ENCODE measurements at regions not wholly inside any gene's neighbourhood (a gene's known extent, or its start where the extent isn't known, plus 50 kb on each side); places are given as distances from the start of the nearest gene placed in this dataset.
A peak's percentile ranks its signal among the peaks of the same experiment; 100 is the strongest.

DNA sequence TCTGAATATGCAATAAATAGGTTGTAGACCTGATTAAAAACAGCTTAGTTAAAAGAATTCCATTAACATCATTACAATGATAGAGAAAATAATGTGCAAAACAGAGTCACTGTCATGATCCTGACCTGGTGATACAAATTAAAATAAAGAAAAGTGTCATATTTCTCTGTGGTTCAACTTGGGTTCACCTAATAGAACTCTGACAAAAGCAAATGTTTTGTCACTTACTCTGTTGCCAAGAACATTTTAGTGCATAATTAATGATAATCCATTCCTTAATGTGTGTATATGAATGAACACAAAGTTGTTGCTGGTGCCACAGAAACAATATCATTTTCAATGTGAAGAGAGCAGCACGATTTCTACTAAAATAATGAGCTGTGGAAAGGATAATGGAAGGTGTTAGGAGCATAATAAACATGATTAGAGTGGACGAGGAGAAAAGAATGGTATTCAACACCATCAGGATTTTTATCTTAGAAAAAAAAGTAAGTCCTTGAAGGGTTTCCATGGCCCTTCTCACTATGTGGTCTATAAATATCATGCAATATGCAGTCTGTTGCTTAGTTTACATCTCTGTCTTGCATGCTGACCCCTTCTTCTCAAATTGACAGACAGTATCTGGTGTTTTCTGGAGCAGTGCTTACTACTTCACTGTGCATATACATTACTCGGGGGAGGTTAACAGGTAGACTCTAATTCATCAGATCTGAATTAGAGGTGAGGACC is 656.6 kb upstream of the MMS22L start:
- H3K4me3 Mint-ChIP-seq (ENCODE audit: unreplicated experiment): no peak overlapping the region
- Histone ChIP-seq H3K4me2 (ENCODE audit: low read length) (no peak overlapping the region), H3K27ac (ENCODE audit: low read depth, low read length) (no peak overlapping the region), H3K4me1 (ENCODE audit: insufficient read depth, low read length) (no peaks in the 10 kb centered on the region), H3K9me3 (ENCODE audit: insufficient read depth, low read depth, low read length) (no peaks in the 10 kb centered on the region), H4K20me1 (ENCODE audit: insufficient read depth, low read length) (no peaks in the 10 kb centered on the region), H3K36me3 (ENCODE audit: insufficient read depth, low read length) (no peaks in the 10 kb centered on the region), H3K9ac (ENCODE audit: low read length) (no peak overlapping the region), H3K4me3 (ENCODE audit: insufficient read depth, low read depth, low read length) (no peak overlapping the region), H3K27me3 (ENCODE audit: insufficient read depth, low read length) (no peaks in the 10 kb centered on the region), H2AFZ (ENCODE audit: low read depth, low read length) (no peak overlapping the region), H3K79me2 (ENCODE audit: insufficient read depth, low read length) (no peaks in the 10 kb centered on the region)
- H3K4me1 Mint-ChIP-seq (ENCODE audit: low read depth, unreplicated experiment): no peaks in the 10 kb centered on the region
- DNase-seq (ENCODE audit: low read depth) (no peak), FAIRE-seq (no peak)
- H3K36me3 Mint-ChIP-seq (ENCODE audit: low read depth, unreplicated experiment): no peaks in the 10 kb centered on the region
- TF ChIP-seq, protein P1, sequence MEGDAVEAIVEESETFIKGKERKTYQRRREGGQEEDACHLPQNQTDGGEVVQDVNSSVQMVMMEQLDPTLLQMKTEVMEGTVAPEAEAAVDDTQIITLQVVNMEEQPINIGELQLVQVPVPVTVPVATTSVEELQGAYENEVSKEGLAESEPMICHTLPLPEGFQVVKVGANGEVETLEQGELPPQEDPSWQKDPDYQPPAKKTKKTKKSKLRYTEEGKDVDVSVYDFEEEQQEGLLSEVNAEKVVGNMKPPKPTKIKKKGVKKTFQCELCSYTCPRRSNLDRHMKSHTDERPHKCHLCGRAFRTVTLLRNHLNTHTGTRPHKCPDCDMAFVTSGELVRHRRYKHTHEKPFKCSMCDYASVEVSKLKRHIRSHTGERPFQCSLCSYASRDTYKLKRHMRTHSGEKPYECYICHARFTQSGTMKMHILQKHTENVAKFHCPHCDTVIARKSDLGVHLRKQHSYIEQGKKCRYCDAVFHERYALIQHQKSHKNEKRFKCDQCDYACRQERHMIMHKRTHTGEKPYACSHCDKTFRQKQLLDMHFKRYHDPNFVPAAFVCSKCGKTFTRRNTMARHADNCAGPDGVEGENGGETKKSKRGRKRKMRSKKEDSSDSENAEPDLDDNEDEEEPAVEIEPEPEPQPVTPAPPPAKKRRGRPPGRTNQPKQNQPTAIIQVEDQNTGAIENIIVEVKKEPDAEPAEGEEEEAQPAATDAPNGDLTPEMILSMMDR (IDR thresholded peaks at IDR 0.05; ENCODE audit: insufficient read depth, low read depth, low read length): no peak
- TF ChIP-seq EZH2 (IDR thresholded peaks at IDR 0.05; ENCODE audit: insufficient read depth, low read length): no peak
- H3K9me3 Mint-ChIP-seq (ENCODE audit: unreplicated experiment): no peaks in the 10 kb centered on the region
- H3K27me3 Mint-ChIP-seq (ENCODE audit: low read depth, unreplicated experiment): no peaks in the 10 kb centered on the region
- no peak overlapping the region for H3K27ac Mint-ChIP-seq (ENCODE audit: unreplicated experiment)

DNA sequence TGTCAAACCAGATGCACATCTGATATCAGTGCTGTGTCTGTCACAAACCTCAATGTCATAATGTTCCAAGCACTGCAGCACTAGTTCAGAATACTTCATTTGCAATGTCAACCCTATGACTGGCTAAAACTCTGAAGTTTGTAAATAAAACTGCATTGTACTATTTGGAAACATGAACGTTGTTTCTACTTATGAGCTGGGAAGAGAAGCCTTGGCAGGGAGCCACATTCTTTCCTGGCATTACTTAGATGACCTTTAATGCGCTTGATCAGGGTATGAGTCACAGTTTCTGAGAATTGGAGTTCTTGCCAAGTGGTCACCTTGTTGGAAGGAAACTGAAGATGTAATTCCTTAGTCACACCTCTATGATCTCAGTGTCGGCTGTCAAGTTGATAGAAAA is 664.8 kb upstream of the MMS22L start:
- no peak overlapping the region for H2AFZ ChIP-seq (ENCODE audit: low read depth, low read length)
- peaks cover 10% of the 10 kb centered on the region for H3K4me1 Mint-ChIP-seq (ENCODE audit: low read depth, unreplicated experiment)
- no peaks in the 10 kb centered on the region for H3K36me3 ChIP-seq (ENCODE audit: insufficient read depth, low read length)
- no peaks in the 10 kb centered on the region for H4K20me1 ChIP-seq (ENCODE audit: insufficient read depth, low read length)
- H3K9me3 Mint-ChIP-seq (ENCODE audit: unreplicated experiment): no peaks in the 10 kb centered on the region
- peak; percentile 95 for DNase-seq (ENCODE audit: low read depth)
- H3K4me1 ChIP-seq (ENCODE audit: insufficient read depth, low read length): no peaks in the 10 kb centered on the region
- H3K9ac ChIP-seq (ENCODE audit: low read length): no peak overlapping the region
- H3K27ac ChIP-seq (ENCODE audit: low read depth, low read length): no peak overlapping the region
- no peaks in the 10 kb centered on the region for H3K9me3 ChIP-seq (ENCODE audit: insufficient read depth, low read depth, low read length)
- H3K4me3 ChIP-seq (ENCODE audit: insufficient read depth, low read depth, low read length): no peak overlapping the region
- FAIRE-seq: peak; percentile 55
- H3K4me3 Mint-ChIP-seq (ENCODE audit: unreplicated experiment): no peak overlapping the region
- H3K27ac Mint-ChIP-seq (ENCODE audit: unreplicated experiment): no peak overlapping the region
- TF ChIP-seq, protein P1 (IDR thresholded peaks at IDR 0.05; ENCODE audit: insufficient read depth, low read depth, low read length): no peak
- no peak for TF ChIP-seq EZH2 (IDR thresholded peaks at IDR 0.05; ENCODE audit: insufficient read depth, low read length)
- no peaks in the 10 kb centered on the region for H3K36me3 Mint-ChIP-seq (ENCODE audit: low read depth, unreplicated experiment)
- peak overlapping the region; percentile 17 for H3K4me2 ChIP-seq (ENCODE audit: low read length)
- no peaks in the 10 kb centered on the region for H3K27me3 Mint-ChIP-seq (ENCODE audit: low read depth, unreplicated experiment)
- no peaks in the 10 kb centered on the region for H3K79me2 ChIP-seq (ENCODE audit: insufficient read depth, low read length)
- H3K27me3 ChIP-seq (ENCODE audit: insufficient read depth, low read length): no peaks in the 10 kb centered on the region

DNA sequence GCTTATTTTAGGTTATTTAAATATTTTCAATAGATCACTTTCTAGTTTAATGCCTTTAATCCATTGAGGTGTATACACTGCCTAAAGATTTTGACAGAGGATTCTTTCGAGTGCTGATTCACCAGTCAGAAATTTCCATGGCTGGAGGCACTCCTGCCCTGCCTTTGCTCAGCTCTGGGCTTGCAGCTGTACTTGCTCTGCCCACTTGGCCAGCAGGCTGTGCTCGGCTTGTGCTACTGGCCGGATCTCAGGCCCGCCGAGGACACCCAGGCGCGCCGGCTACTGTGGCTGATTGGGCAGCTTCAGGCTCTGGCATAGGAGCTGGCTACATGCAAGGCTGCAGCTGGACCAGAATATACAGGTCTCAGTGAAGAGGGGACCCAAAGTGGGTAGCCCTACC is 675.1 kb upstream of the MMS22L start:
- Histone ChIP-seq H3K27ac (ENCODE audit: low read depth, low read length) (no peak overlapping the region), H3K4me1 (ENCODE audit: insufficient read depth, low read length) (peaks cover 4% of the 10 kb centered on the region), H3K36me3 (ENCODE audit: insufficient read depth, low read length) (no peaks in the 10 kb centered on the region), H2AFZ (ENCODE audit: low read depth, low read length) (no peak overlapping the region), H3K4me3 (ENCODE audit: insufficient read depth, low read depth, low read length) (no peak overlapping the region), H4K20me1 (ENCODE audit: insufficient read depth, low read length) (no peaks in the 10 kb centered on the region), H3K79me2 (ENCODE audit: insufficient read depth, low read length) (no peaks in the 10 kb centered on the region), H3K4me2 (ENCODE audit: low read length) (no peak overlapping the region), H3K27me3 (ENCODE audit: insufficient read depth, low read length) (no peaks in the 10 kb centered on the region), H3K9ac (ENCODE audit: low read length) (no peak overlapping the region), H3K9me3 (ENCODE audit: insufficient read depth, low read depth, low read length) (no peaks in the 10 kb centered on the region)
- H3K9me3 Mint-ChIP-seq (ENCODE audit: unreplicated experiment): no peaks in the 10 kb centered on the region
- peaks cover 11% of the 10 kb centered on the region for H3K4me1 Mint-ChIP-seq (ENCODE audit: low read depth, unreplicated experiment)
- DNase-seq (ENCODE audit: low read depth): peak; percentile 54
- FAIRE-seq: no peak
- no peak for TF ChIP-seq EZH2 (IDR thresholded peaks at IDR 0.05; ENCODE audit: insufficient read depth, low read length)
- TF ChIP-seq, protein P1 (IDR thresholded peaks at IDR 0.05; ENCODE audit: insufficient read depth, low read depth, low read length): no peak
- no peak overlapping the region for H3K27ac Mint-ChIP-seq (ENCODE audit: unreplicated experiment)
- no peak overlapping the region for H3K4me3 Mint-ChIP-seq (ENCODE audit: unreplicated experiment)
- no peaks in the 10 kb centered on the region for H3K27me3 Mint-ChIP-seq (ENCODE audit: low read depth, unreplicated experiment)
- no peaks in the 10 kb centered on the region for H3K36me3 Mint-ChIP-seq (ENCODE audit: low read depth, unreplicated experiment)
